Kidney (tissue), 13 donors: ENCODE measurements at regions not wholly inside any gene's neighbourhood (a gene's known extent, or its start where the extent isn't known, plus 50 kb on each side); places are given as distances from the start of the nearest gene placed in this dataset.

ENCODE experiments used
- DNase-seq, 5 donors: peaks; one replicate each; pipeline ENCODE4 v3.0.0-alpha.2; 2013 to 2020
- FAIRE-seq: peaks from 2 replicates; lab custom pipeline; 2012; peaks lifted over from hg19 to GRCh38; lab: Jason Lieb, UNC
- H3K27ac ChIP-seq, 2 donors: one replicate each; pipeline ENCODE4 v1.7.0; 2013; ENCODE audit warnings: low read depth in 2 of 2, low read length in 2 of 2, inconsistent platforms in 1 of 2
- H3K27me3 ChIP-seq: one replicate; pipeline ENCODE4 v1.7.1; 2013; ENCODE audit warnings: low read length, inconsistent platforms; ENCODE audit not compliant: control insufficient read depth, insufficient read depth
- H3K36me3 ChIP-seq, 3 donors: one replicate each; pipeline versions ENCODE4 v1.7.0 to v1.7.1; 2013; ENCODE audit warnings: low read length in 3 of 3, control low read depth in 1 of 3, inconsistent platforms in 1 of 3; ENCODE audit not compliant: insufficient read depth in 3 of 3, control insufficient read depth in 2 of 3
- H3K4me1 ChIP-seq, 3 donors: one replicate each; pipeline versions ENCODE4 v1.7.0 to v1.7.1; 2013; ENCODE audit warnings: low read length in 3 of 3, inconsistent platforms in 1 of 3, low read depth in 1 of 3; ENCODE audit not compliant: control insufficient read depth in 2 of 3, insufficient read depth in 2 of 3
- H3K4me3 ChIP-seq, 3 donors: one replicate each; pipeline versions ENCODE4 v1.7.0 to v1.8.1; 2013; ENCODE audit warnings: low read length in 3 of 3, control low read depth in 1 of 3, inconsistent platforms in 1 of 3
- H3K9ac ChIP-seq, 3 donors: one replicate each; pipeline versions ENCODE4 v1.7.0 to v1.7.1; 2013; ENCODE audit warnings: low read length in 3 of 3, control low read depth in 1 of 3, inconsistent platforms in 1 of 3
- H3K9me3 ChIP-seq, 3 donors: one replicate each; pipeline versions ENCODE4 v1.7.0 to v1.7.1; 2013; ENCODE audit warnings: low read length in 3 of 3, control low read depth in 1 of 3, inconsistent platforms in 1 of 3; ENCODE audit not compliant: control insufficient read depth in 2 of 3, insufficient read depth in 1 of 3
- CTCF ChIP-seq: IDR thresholded peaks from 3 replicates; pipeline ENCODE4 v1.5.1; 2012; ENCODE audit warnings: mild to moderate bottlenecking, moderate library complexity, borderline replicate concordance; ENCODE audit not compliant: insufficient read depth; ENCODE audit errors: extremely low read depth
- intact Hi-C: fragments of 100-400 bp; cut with DNase I; formaldehyde crosslinking; loops from one replicate; pipeline ENCODE4 v1.11.1; 2022
- donor health status: control.
- donor health status: control.
- donor health status: control.
- donor health status: control.
- donor health status: control.
- donor health status: DM: yes; HTN: yes; CAD: no.
- donor health status: Normal renal cell carcinoma (clear cell type).

GRCh38 chr14:66281036-66281776 lies 205.0 kb upstream of the CCDC196 start:
- Histone ChIP-seq H3K4me3 (no peak overlapping the region), H3K36me3 (no peaks in the 10 kb centered on the region), H3K4me1 (peaks cover 0 to 2% (median 0%) of the 10 kb centered on the region in 3 donors), H3K9me3 (no peaks in the 10 kb centered on the region), H3K9ac (no peak overlapping the region), H3K27me3 (no peaks in the 10 kb centered on the region), H3K27ac (peak overlapping the region in 1 of 2 donors; percentile 33)
- FAIRE-seq (no peak), DNase-seq (peak in 1 of 5 donors; percentile 83)
- intact Hi-C loops: no loop called here
- no peak for TF ChIP-seq CTCF

GRCh38 chr14:66284346-66284745 lies 201.8 kb upstream of the CCDC196 start:
- DNase-seq (no peak), FAIRE-seq (no peak)
- H3K27me3 ChIP-seq: no peaks in the 10 kb centered on the region
- intact Hi-C loops: no loop called here
- no peak overlapping the region for H3K9ac ChIP-seq
- H3K9me3 ChIP-seq: peaks cover 0 to 6% (median 0%) of the 10 kb centered on the region in 3 donors
- H3K4me3 ChIP-seq: no peak overlapping the region
- peaks cover 0 to 2% (median 0%) of the 10 kb centered on the region in 3 donors for H3K4me1 ChIP-seq
- H3K36me3 ChIP-seq: no peaks in the 10 kb centered on the region
- no peak overlapping the region for H3K27ac ChIP-seq
- TF ChIP-seq CTCF: no peak

GRCh38 chr14:66288511-66288910 lies 197.7 kb upstream of the CCDC196 start:
- Histone ChIP-seq H3K9ac (no peak overlapping the region), H3K4me1 (no peaks in the 10 kb centered on the region), H3K9me3 (peaks cover 0 to 6% (median 0%) of the 10 kb centered on the region in 3 donors), H3K36me3 (no peaks in the 10 kb centered on the region), H3K27ac (no peak overlapping the region), H3K4me3 (no peak overlapping the region), H3K27me3 (no peaks in the 10 kb centered on the region)
- DNase-seq (no peak), FAIRE-seq (no peak)
- no peak for TF ChIP-seq CTCF
- intact Hi-C loops: no loop called here

- Histone ChIP-seq H3K9ac (no peak overlapping the region), H3K36me3 (no peaks in the 10 kb centered on the region), H3K27ac (no peak overlapping the region), H3K4me3 (no peak overlapping the region), H3K4me1 (no peaks in the 10 kb centered on the region), H3K27me3 (no peaks in the 10 kb centered on the region), H3K9me3 (peaks cover 0 to 6% (median 0%) of the 10 kb centered on the region in 3 donors)
- no peak for FAIRE-seq
- TF ChIP-seq CTCF: no peak
- intact Hi-C loops: no loop called here
- DNase-seq: no peak
Observed at GRCh38 chr14:66291756-66292155, 194.4 kb upstream of the CCDC196 start.
